ENCODE measurements at regions not wholly inside any gene's neighbourhood (a gene's known extent, or its start where the extent isn't known, plus 50 kb on each side); places are given as distances from the start of the nearest gene placed in this dataset.

- TF ChIP-seq, protein P1, sequence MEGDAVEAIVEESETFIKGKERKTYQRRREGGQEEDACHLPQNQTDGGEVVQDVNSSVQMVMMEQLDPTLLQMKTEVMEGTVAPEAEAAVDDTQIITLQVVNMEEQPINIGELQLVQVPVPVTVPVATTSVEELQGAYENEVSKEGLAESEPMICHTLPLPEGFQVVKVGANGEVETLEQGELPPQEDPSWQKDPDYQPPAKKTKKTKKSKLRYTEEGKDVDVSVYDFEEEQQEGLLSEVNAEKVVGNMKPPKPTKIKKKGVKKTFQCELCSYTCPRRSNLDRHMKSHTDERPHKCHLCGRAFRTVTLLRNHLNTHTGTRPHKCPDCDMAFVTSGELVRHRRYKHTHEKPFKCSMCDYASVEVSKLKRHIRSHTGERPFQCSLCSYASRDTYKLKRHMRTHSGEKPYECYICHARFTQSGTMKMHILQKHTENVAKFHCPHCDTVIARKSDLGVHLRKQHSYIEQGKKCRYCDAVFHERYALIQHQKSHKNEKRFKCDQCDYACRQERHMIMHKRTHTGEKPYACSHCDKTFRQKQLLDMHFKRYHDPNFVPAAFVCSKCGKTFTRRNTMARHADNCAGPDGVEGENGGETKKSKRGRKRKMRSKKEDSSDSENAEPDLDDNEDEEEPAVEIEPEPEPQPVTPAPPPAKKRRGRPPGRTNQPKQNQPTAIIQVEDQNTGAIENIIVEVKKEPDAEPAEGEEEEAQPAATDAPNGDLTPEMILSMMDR (conservative IDR thresholded peaks at IDR 0.05; ENCODE audit: low read length), result no peak
- no peak for TF ChIP-seq EZH2phosphoT487 (IDR thresholded peaks at IDR 0.05; ENCODE audit: borderline replicate concordance)
These were observed 665.2 kb upstream of the ID2 start for GRCh38 chr2:8016688-8017087.

All from Loucy (cell line).